HL-60 (cell line): ENCODE measurements at regions not wholly inside any gene's neighbourhood (a gene's known extent, or its start where the extent isn't known, plus 50 kb on each side); places are given as distances from the start of the nearest gene placed in this dataset.

ENCODE experiments used
- GABPA ChIP-seq: IDR thresholded peaks from 2 replicates; pipeline ENCODE4 v1.6.1; 2012; ENCODE audit warnings: low read depth
- POLR2AphosphoS5 ChIP-seq: IDR thresholded peaks from 2 replicates; pipeline ENCODE4 v1.6.1; 2012; ENCODE audit warnings: low read depth
- SPI1 ChIP-seq: IDR thresholded peaks from 2 replicates; pipeline ENCODE4 v1.6.1; 2012; ENCODE audit warnings: low read depth, mild to moderate bottlenecking, borderline replicate concordance
- TF ChIP-seq, protein P1 (sequence below): IDR thresholded peaks from one replicate; pipeline ENCODE4 v1.5.1; 2011; ENCODE audit warnings: low read length, control low read depth, inconsistent platforms; ENCODE audit not compliant: insufficient read depth
- TF ChIP-seq, protein P2 (sequence below): IDR thresholded peaks from 2 replicates; pipeline ENCODE4 v1.6.1; 2012; ENCODE audit warnings: low read depth; ENCODE audit not compliant: insufficient replicate concordance

- no peak for TF ChIP-seq SPI1
- TF ChIP-seq, protein P1, sequence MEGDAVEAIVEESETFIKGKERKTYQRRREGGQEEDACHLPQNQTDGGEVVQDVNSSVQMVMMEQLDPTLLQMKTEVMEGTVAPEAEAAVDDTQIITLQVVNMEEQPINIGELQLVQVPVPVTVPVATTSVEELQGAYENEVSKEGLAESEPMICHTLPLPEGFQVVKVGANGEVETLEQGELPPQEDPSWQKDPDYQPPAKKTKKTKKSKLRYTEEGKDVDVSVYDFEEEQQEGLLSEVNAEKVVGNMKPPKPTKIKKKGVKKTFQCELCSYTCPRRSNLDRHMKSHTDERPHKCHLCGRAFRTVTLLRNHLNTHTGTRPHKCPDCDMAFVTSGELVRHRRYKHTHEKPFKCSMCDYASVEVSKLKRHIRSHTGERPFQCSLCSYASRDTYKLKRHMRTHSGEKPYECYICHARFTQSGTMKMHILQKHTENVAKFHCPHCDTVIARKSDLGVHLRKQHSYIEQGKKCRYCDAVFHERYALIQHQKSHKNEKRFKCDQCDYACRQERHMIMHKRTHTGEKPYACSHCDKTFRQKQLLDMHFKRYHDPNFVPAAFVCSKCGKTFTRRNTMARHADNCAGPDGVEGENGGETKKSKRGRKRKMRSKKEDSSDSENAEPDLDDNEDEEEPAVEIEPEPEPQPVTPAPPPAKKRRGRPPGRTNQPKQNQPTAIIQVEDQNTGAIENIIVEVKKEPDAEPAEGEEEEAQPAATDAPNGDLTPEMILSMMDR: no peak
- no peak for TF ChIP-seq GABPA
- TF ChIP-seq, protein P2, sequence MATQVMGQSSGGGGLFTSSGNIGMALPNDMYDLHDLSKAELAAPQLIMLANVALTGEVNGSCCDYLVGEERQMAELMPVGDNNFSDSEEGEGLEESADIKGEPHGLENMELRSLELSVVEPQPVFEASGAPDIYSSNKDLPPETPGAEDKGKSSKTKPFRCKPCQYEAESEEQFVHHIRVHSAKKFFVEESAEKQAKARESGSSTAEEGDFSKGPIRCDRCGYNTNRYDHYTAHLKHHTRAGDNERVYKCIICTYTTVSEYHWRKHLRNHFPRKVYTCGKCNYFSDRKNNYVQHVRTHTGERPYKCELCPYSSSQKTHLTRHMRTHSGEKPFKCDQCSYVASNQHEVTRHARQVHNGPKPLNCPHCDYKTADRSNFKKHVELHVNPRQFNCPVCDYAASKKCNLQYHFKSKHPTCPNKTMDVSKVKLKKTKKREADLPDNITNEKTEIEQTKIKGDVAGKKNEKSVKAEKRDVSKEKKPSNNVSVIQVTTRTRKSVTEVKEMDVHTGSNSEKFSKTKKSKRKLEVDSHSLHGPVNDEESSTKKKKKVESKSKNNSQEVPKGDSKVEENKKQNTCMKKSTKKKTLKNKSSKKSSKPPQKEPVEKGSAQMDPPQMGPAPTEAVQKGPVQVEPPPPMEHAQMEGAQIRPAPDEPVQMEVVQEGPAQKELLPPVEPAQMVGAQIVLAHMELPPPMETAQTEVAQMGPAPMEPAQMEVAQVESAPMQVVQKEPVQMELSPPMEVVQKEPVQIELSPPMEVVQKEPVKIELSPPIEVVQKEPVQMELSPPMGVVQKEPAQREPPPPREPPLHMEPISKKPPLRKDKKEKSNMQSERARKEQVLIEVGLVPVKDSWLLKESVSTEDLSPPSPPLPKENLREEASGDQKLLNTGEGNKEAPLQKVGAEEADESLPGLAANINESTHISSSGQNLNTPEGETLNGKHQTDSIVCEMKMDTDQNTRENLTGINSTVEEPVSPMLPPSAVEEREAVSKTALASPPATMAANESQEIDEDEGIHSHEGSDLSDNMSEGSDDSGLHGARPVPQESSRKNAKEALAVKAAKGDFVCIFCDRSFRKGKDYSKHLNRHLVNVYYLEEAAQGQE: no peak
- TF ChIP-seq POLR2AphosphoS5: no peak
These were observed 434.6 kb downstream of the CD109 start for GRCh38 chr6:74130641-74131040.
